ENCODE measurements at regions not wholly inside any gene's neighbourhood (a gene's known extent, or its start where the extent isn't known, plus 50 kb on each side); places are given as distances from the start of the nearest gene placed in this dataset.

- TF ChIP-seq CTCF (IDR thresholded peaks at IDR 0.05; ENCODE audit: low read depth, low read length), result no peak
- TF ChIP-seq POLR2A (IDR thresholded peaks at IDR 0.05; ENCODE audit: extremely low read depth, insufficient read length), result no peak
- no peak for TF ChIP-seq MYC (IDR thresholded peaks at IDR 0.05; ENCODE audit: low read depth, low read length)
Measured at GRCh38 chr2:8501061-8501720, 180.7 kb upstream of the ID2 start.

Measured in NB4 (cell line).